Naive thymus-derived CD8-positive, alpha-beta T cell (primary cell): ENCODE measurements at regions not wholly inside any gene's neighbourhood (a gene's known extent, or its start where the extent isn't known, plus 50 kb on each side); places are given as distances from the start of the nearest gene placed in this dataset.
"Not testable (repeated sequence)": the region's sequence is repeated elsewhere in the genome, so short reads cannot be mapped to it uniquely, and the experiment has no call there.

Experiments
- ATAC-seq, 2 donors: fragments of 150-1000 bp; cut with Tn5 transposase in 1 of 2; sonication (Bioruptor Pico), chemical (Tn5 transposase) in 1 of 2; 1 replicate in 1 of 2; 2 replicates in 1 of 2; pipeline ENCODE4 v1.10.0; 2021; ENCODE audit warnings: mild to moderate bottlenecking in 2 of 2, moderate library complexity in 2 of 2
- POLR2A ChIA-PET: fragments of 350-600 bp; sonication (Branson Sonifier 250); formaldehyde crosslinking; loops from one replicate; lab custom pipeline; 2021; ENCODE audit warnings: antibody characterized with exemption; lab: Charles Lee
- DNase-seq, 10 donors: peaks; one replicate each; pipeline versions ENCODE4 v3.0.0 to v3.0.0-alpha.2; 2020 to 2022
- H3K27ac Mint-ChIP-seq, 10 donors: one replicate each; pipeline ENCODE4 v1.8.0; 2020 to 2022; ENCODE audit warnings: mild to moderate bottlenecking in 10 of 10, mixed read lengths in 10 of 10, moderate library complexity in 4 of 10, inconsistent platforms in 1 of 10
- H3K27me3 Mint-ChIP-seq, 5 donors: one replicate each; pipeline ENCODE4 v1.8.0; 2021 to 2022; ENCODE audit warnings: mixed read lengths in 5 of 5
- H3K36me3 Mint-ChIP-seq, 3 donors: one replicate each; pipeline ENCODE4 v1.8.0; 2020 to 2022; ENCODE audit warnings: mixed read lengths in 3 of 3, mild to moderate bottlenecking in 2 of 3, inconsistent platforms in 1 of 3
- H3K4me1 Mint-ChIP-seq, 4 donors: one replicate each; pipeline ENCODE4 v1.8.0; 2021 to 2022; ENCODE audit warnings: mixed read lengths in 4 of 4
- H3K4me3 Mint-ChIP-seq, 10 donors: one replicate each; pipeline ENCODE4 v1.8.0; 2020 to 2022; ENCODE audit warnings: mild to moderate bottlenecking in 10 of 10, mixed read lengths in 10 of 10, moderate library complexity in 6 of 10, inconsistent platforms in 1 of 10
- H3K9me3 Mint-ChIP-seq, 9 donors: one replicate each; pipeline ENCODE4 v1.8.0; 2020 to 2022; ENCODE audit warnings: mixed read lengths in 9 of 9, mild to moderate bottlenecking in 3 of 9, inconsistent platforms in 1 of 9, moderate library complexity in 1 of 9

DNA sequence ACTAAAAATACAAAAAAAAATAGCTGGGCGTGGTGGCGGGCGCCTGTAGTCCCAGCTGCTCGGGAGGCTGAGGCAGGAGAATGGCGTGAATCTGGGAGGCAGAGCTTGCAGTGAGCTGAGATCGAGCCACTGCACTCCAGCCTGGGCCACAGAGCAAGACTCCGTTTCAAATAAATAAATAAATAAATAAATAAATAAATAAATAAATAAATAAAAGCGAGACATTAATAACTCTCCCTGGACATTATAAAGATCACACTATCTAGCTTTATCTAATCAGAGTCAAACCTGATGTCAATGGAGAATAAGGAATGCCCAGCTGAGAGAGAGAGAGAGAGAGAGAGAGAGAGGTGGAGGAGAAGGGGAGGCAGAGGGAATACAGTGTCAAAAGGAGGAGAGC is 476.2 kb downstream of the FBXO15 start:
- POLR2A ChIA-PET, H3K4me3 Mint-ChIP-seq, H3K27me3 Mint-ChIP-seq, DNase-seq, H3K27ac Mint-ChIP-seq, H3K9me3 Mint-ChIP-seq, H3K36me3 Mint-ChIP-seq, ATAC-seq, H3K4me1 Mint-ChIP-seq: not testable (repeated sequence)

DNA sequence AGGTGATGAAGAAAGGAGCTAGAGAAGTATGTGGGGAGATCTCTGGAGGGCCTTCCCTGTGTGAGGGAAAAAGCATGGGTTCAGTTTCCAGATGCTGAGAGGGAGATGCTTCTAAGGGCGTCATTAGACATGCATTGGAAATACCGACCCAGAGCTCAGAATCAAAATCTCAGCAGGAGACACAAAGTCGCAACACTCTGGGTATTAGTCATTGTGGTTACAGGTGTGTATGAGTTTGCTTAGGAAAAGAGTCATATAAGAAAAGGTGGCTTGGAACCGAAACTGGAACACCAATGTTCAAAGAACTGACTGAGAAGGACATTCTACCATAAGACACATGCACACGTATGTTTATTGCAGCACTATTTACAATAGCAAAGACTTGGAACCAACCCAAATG is 477.1 kb downstream of the FBXO15 start:
- Mint-ChIP-seq H3K4me3 (no peak overlapping the region), H3K4me1 (no peaks in the 10 kb centered on the region), H3K27ac (no peak overlapping the region), H3K9me3 (peaks cover 0 to 2% (median 0%) of the 10 kb centered on the region in 9 donors), H3K36me3 (no peaks in the 10 kb centered on the region), H3K27me3 (peaks cover 0 to 8% (median 0%) of the 10 kb centered on the region in 5 donors)
- ATAC-seq = no peak
- DNase-seq = no peak
- POLR2A ChIA-PET = no interaction called here

DNA sequence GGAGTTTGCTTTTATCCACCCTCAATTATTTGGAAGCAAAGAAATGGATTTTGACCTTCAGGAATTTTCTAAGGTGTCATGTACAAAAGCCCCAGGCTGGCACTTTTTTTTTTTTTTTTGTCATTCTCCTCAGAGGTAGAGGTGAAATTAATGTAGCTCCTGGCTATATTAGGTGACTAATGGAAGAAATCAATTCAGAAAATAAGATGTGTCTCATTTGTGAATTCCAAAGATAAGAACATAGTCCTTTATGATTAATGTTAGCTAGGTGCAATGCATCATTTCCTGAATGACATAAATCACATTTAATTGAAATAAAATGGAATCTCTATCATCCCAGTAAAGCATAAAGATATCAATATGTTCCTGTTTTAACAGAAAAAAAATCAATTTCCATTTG is 477.6 kb downstream of the FBXO15 start:
- Mint-ChIP-seq H3K4me1 (no peaks in the 10 kb centered on the region), H3K9me3 (peaks cover 0 to 2% (median 0%) of the 10 kb centered on the region in 9 donors), H3K4me3 (no peak overlapping the region), H3K36me3 (no peaks in the 10 kb centered on the region), H3K27me3 (peaks cover 0 to 4% (median 0%) of the 10 kb centered on the region in 5 donors), H3K27ac (no peak overlapping the region)
- no peak for ATAC-seq
- POLR2A ChIA-PET = no interaction called here
- DNase-seq = no peak

DNA sequence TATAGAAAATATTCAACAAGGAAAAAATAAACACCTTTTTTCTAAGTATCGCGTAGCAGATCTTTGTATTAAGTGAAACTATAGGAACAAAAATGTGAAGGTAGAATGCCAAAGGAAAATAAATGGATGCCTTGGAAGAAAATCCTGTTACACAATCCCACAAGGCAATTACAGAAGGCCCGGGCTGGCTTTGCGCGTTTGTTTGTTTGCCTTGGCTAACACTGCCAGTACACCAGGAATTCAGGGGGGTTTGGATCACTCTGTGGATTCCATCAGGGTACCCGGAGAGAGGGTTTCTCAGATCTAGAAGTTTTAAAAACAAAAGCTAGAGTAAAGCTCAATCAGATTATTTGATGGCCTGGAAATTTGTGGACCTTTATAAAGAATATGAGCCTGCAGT is 478.3 kb downstream of the FBXO15 start:
- H3K4me3 Mint-ChIP-seq = no peak overlapping the region
- no peaks in the 10 kb centered on the region for H3K4me1 Mint-ChIP-seq
- H3K36me3 Mint-ChIP-seq = no peaks in the 10 kb centered on the region
- POLR2A ChIA-PET = no interaction called here
- H3K27me3 Mint-ChIP-seq = peaks cover 0 to 3% (median 0%) of the 10 kb centered on the region in 5 donors
- ATAC-seq = no peak
- H3K9me3 Mint-ChIP-seq = peaks cover 0 to 2% (median 0%) of the 10 kb centered on the region in 9 donors
- DNase-seq = no peak
- no peak overlapping the region for H3K27ac Mint-ChIP-seq

DNA sequence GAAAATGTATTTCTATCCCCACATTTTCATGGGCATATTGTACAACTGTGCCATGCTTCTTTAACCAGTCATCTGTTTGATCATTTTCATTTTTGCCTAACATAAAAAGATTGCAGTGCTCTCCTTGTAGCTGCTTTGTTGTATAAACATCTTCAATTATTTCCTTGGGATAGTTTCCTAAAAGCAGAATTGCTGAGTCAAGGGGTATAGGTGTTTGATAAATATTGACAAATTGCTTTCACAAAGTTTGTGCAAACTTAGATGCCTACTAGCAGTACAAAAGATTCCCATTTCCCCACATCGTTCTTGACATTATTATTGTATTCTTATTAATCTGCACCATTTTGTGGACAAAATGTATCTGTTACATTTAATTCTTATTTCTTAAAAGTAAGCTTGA is 479.6 kb downstream of the FBXO15 start:
- Mint-ChIP-seq H3K27ac (no peak overlapping the region), H3K4me1 (no peaks in the 10 kb centered on the region), H3K4me3 (no peak overlapping the region), H3K9me3 (peaks cover 0 to 2% (median 0%) of the 10 kb centered on the region in 9 donors), H3K36me3 (no peaks in the 10 kb centered on the region), H3K27me3 (peaks cover 0 to 3% (median 0%) of the 10 kb centered on the region in 5 donors)
- ATAC-seq (no peak), DNase-seq (no peak)
- POLR2A ChIA-PET = no interaction called here

DNA sequence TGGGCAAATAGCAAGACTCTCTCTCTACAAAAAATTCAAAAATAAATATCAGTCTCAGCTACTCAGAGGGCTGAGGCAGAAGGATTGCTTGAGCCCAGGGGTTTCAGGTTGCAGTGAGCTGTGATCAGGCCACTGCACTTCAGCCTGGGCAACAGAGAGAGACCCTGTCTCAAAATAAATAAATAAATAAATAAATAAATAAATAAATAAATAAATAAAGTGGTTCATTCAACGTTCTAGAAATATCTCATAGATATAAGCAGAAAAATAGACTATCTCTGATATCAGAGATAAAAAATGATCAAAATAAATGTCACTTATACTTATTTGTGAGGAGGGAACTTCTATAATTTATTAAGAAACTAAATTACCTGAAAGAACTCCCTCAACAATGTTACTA is 480.9 kb downstream of the FBXO15 start:
- Mint-ChIP-seq H3K27me3 (peaks cover 0 to 3% (median 0%) of the 10 kb centered on the region in 5 donors), H3K27ac (no peak overlapping the region), H3K4me1 (peaks cover 0 to 7% (median 4%) of the 10 kb centered on the region in 4 donors), H3K36me3 (no peaks in the 10 kb centered on the region), H3K4me3 (no peak overlapping the region), H3K9me3 (peaks cover 0 to 3% (median 0%) of the 10 kb centered on the region in 9 donors)
- ATAC-seq (no peak), DNase-seq (no peak)
- POLR2A ChIA-PET = no interaction called here

DNA sequence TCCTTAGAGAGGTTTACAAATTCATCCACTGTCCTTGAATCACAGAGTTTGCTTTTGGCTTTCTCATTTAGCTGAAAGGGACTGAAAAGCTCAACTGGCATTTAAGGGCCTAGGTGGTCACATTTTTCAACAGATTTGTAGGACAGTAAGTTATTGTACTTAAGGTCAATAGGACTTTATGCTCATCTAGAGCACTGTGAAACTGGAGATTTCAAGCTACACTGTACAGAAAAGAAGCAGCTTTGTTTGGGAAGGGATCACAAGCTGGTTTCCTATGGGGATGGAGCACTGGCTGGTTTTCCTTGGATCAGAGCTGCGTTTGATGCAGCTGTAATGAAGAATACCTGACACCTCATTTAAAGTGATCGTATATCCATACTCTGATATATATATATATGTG is 482.7 kb downstream of the FBXO15 start:
- DNase-seq (no peak), ATAC-seq (no peak)
- Mint-ChIP-seq H3K36me3 (no peaks in the 10 kb centered on the region), H3K9me3 (peaks cover 0 to 6% (median 0%) of the 10 kb centered on the region in 9 donors), H3K27ac (no peak overlapping the region), H3K4me3 (no peak overlapping the region), H3K27me3 (no peaks in the 10 kb centered on the region), H3K4me1 (peaks cover 0 to 7% (median 4%) of the 10 kb centered on the region in 4 donors)
- POLR2A ChIA-PET = no interaction called here

DNA sequence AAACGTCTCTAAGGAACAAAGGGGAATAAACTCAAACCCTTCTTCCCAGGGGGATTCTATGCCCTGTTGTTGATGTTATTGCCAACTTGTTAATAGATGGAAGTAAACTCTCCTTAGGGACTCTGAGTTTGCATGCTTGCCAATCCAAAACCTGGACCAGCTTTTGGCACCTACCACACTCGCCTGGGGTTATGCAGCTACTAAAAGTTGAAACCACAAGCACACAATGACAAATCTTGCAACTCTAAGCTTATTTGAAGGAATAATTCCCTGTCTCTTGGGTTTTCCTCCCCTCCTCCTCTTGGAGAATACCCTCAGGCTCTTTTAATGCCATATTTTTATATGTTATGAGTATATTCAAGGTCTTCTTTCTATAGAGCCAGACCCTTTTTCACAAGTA is 484.1 kb downstream of the FBXO15 start:
- Mint-ChIP-seq H3K9me3 (peaks cover 0 to 6% (median 0%) of the 10 kb centered on the region in 9 donors), H3K4me3 (no peak overlapping the region), H3K4me1 (peaks cover 0 to 7% (median 4%) of the 10 kb centered on the region in 4 donors), H3K27ac (no peak overlapping the region), H3K36me3 (no peaks in the 10 kb centered on the region), H3K27me3 (no peaks in the 10 kb centered on the region)
- POLR2A ChIA-PET = no interaction called here
- ATAC-seq (no peak), DNase-seq (no peak)

DNA sequence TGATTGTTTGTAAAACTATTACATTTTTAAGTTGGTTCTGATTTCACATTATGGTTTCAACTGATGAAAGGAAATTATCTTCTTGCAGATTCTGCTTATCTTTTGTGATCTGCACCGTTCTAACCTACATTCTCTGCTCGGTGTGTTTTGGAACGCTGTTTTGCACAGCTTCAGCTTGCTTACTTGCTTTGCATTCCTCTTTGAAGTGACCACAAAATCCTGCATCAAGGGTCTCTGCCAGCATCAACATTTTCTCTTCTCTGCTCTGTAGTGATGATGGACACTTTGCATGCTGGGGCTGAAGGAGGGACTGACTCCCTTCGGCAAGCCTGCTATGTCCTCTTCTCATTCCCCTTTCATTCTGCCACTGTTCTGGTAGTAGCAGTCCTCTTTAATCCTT is 485.2 kb downstream of the FBXO15 start:
- no peaks in the 10 kb centered on the region for H3K27me3 Mint-ChIP-seq
- DNase-seq (no peak), ATAC-seq (no peak)
- H3K4me3 Mint-ChIP-seq = peak overlapping the region in 1 of 10 donors; percentile 2
- H3K36me3 Mint-ChIP-seq = no peaks in the 10 kb centered on the region
- POLR2A ChIA-PET = no interaction called here
- H3K9me3 Mint-ChIP-seq = peaks cover 0 to 6% (median 0%) of the 10 kb centered on the region in 9 donors
- peaks cover 0 to 7% (median 4%) of the 10 kb centered on the region in 4 donors for H3K4me1 Mint-ChIP-seq
- no peak overlapping the region for H3K27ac Mint-ChIP-seq

DNA sequence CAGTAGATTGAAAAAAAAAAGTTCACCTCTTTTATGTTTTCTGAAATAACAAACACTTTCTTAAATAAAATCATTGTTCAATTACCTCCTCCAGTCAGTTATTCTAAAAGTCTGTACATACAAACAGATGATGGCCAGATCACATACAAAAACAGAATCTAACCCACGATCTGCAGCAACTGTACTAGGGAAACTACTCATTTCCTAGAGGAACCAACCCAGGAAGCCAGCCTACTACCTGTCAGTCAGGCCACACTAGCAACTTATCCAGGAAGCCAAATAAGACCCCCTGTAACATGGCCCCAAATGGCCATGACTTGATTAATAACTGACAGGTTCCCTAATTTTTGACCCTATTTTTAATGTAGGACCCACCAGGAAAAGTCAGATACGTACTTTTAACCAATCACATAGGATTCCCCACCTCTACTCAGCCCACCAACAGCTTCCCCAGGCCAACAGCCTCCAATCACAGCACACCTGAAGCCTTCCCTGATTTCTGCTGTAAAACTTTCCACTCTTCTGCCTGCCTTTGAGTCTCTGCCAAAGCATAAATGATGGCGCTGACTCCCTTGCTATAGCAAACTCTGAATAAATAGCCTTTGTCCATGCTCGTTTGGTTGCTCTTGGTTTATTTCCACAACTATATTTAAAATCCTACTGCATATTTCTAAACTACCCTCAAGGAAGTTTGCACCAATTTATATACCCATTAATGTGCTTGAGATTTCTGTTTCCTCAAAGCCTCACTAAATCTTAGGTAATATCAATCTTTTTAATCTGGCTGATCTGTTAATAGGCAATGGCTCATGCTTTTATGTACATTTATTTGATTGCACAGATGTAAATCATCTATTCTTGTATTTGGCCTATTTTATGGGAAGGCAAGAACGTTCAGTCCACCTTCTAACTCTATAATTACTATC is 486.4 kb downstream of the FBXO15 start:
- DNase-seq (no peak), ATAC-seq (no peak)
- no peak overlapping the region for H3K4me3 Mint-ChIP-seq
- H3K9me3 Mint-ChIP-seq = peaks cover 0 to 6% (median 0%) of the 10 kb centered on the region in 9 donors
- no peaks in the 10 kb centered on the region for H3K27me3 Mint-ChIP-seq
- H3K4me1 Mint-ChIP-seq = peaks cover 0 to 7% (median 4%) of the 10 kb centered on the region in 4 donors
- POLR2A ChIA-PET = no interaction called here
- no peak overlapping the region for H3K27ac Mint-ChIP-seq
- no peaks in the 10 kb centered on the region for H3K36me3 Mint-ChIP-seq

DNA sequence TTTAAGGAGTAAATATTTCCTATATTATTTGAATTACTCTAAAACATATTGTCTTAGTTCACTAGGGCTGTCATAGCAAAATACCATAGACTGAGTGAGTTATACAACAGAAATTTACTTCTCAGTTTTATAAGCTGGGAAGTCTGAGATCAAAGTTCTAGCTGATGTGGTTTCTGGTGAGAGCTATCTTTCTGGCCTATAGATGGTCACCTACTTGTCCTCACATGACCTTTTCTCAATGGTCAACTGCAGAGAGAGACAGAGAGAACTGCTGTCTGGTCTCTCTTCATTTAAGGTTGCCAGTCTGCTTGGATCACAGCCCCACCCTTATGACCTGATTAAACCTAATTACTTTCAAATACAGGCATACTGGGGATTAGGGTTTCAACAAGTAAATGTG is 490.9 kb downstream of the FBXO15 start:
- POLR2A ChIA-PET = no interaction called here

DNA sequence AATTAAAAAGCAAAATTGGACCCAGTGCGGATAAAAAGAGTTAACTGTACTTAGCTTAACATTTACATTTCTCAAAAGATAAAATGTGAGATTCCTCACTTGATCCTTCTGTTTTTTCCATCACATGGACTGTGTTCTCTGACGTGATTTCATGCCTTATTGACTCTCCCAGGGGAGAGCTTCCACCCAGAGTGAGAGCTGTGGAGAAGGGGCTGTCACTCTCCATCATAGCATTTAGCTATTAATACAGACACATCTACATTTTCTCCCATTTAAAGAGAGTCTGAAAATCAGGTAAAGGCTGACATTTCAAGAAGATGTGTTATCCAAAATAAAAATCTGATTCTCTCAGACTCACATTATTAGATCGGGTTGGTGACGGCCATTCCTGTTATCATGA is 493.8 kb downstream of the FBXO15 start:
- ATAC-seq = no peak
- POLR2A ChIA-PET = no interaction called here
- Mint-ChIP-seq H3K4me3 (no peak overlapping the region), H3K9me3 (no peaks in the 10 kb centered on the region), H3K27me3 (peaks cover 0 to 6% (median 0%) of the 10 kb centered on the region in 5 donors), H3K4me1 (no peaks in the 10 kb centered on the region), H3K36me3 (no peaks in the 10 kb centered on the region), H3K27ac (no peak overlapping the region)
- DNase-seq = no peak

More for the DNA sequence above, 490.9 kb downstream of the FBXO15 start:
- H3K27me3 Mint-ChIP-seq = peaks cover 0 to 6% (median 0%) of the 10 kb centered on the region in 5 donors
- H3K9me3 Mint-ChIP-seq = peaks cover 0 to 2% (median 0%) of the 10 kb centered on the region in 9 donors
- ATAC-seq (no peak), DNase-seq (no peak)
- H3K4me1 Mint-ChIP-seq = no peaks in the 10 kb centered on the region
- no peak overlapping the region for H3K27ac Mint-ChIP-seq
- H3K36me3 Mint-ChIP-seq = no peaks in the 10 kb centered on the region
- no peak overlapping the region for H3K4me3 Mint-ChIP-seq

DNA sequence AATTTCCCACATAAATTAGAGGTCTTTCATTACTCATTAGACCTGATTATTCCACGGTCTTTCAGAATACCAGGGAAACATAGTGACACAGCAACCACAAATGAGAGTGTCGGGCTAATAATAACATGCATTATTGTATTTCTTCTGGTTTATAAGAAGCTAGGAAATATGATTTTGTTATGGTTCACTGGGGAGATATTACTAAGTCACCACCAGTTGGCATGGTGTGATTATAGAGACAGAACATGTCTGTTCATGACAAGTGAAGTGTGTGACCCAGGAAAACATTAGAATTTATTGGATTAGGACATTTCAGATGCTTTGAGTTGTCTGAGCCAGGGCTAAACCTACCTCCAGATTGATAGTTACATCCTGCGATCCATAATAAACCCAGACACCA is 494.4 kb downstream of the FBXO15 start:
- peaks cover 0 to 6% (median 0%) of the 10 kb centered on the region in 5 donors for H3K27me3 Mint-ChIP-seq
- POLR2A ChIA-PET = no interaction called here
- ATAC-seq (no peak), DNase-seq (no peak)
- H3K4me1 Mint-ChIP-seq = no peaks in the 10 kb centered on the region
- H3K27ac Mint-ChIP-seq = no peak overlapping the region
- H3K9me3 Mint-ChIP-seq = no peaks in the 10 kb centered on the region
- H3K36me3 Mint-ChIP-seq = no peaks in the 10 kb centered on the region
- no peak overlapping the region for H3K4me3 Mint-ChIP-seq
